Body of pancreas (tissue), 4 donors: ENCODE measurements at regions not wholly inside any gene's neighbourhood (a gene's known extent, or its start where the extent isn't known, plus 50 kb on each side); places are given as distances from the start of the nearest gene placed in this dataset.
A peak's percentile ranks its signal among the peaks of the same experiment; 100 is the strongest.

Experiments
- ATAC-seq: fragments of 150-250 bp; one replicate; pipeline ENCODE4 v1.9.1; 2016
- DNase-seq, 4 donors: peaks; one replicate each; pipeline ENCODE4 v3.0.0-alpha.2; 2019
- H3K27ac ChIP-seq, 4 donors: fragments of 200-600 bp; sonication (generic); 1 replicate in 3 of 4; 2 replicates in 1 of 4; pipeline versions ENCODE4 v1.5.1 to v1.6.1; 2016 to 2019; ENCODE audit warnings: mild to moderate bottlenecking in 1 of 4, mixed read lengths in 1 of 4, moderate library complexity in 1 of 4
- H3K27me3 ChIP-seq, 2 donors: fragments of 200-600 bp; sonication (generic); one replicate each; pipeline ENCODE4 v1.6.0; 2016; ENCODE audit warnings: mild to moderate bottlenecking in 1 of 2
- H3K36me3 ChIP-seq, 2 donors: fragments of 200-600 bp; sonication (generic); replicated peaks in 1 of 2; 2 replicates each; pipeline ENCODE4 v1.5.1; 2016; ENCODE audit warnings: low read depth in 2 of 2; ENCODE audit not compliant: insufficient read depth in 1 of 2
- H3K4me1 ChIP-seq: fragments of 200-600 bp; sonication (generic); one replicate; pipeline ENCODE4 v1.6.0; 2016
- H3K4me3 ChIP-seq, 2 donors: fragments of 200-600 bp; sonication (generic); 1 replicate in 1 of 2; 2 replicates in 1 of 2; pipeline ENCODE4 v1.5.1; 2016 to 2019
- H3K9me3 ChIP-seq, 3 donors: fragments of 200-600 bp; sonication (generic); 1 replicate in 2 of 3; 2 replicates in 1 of 3; pipeline ENCODE4 v1.5.1; 2016
- POLR2A ChIP-seq, 3 donors: fragments of 450-650 bp; IDR thresholded peaks; one replicate each; pipeline ENCODE4 v1.6.1; 2016; ENCODE audit warnings: antibody characterized with exemption in 3 of 3, mild to moderate bottlenecking in 2 of 3
- WGBS, 2 donors: methylation state at CpG; one replicate each; pipeline ENCODE4 v1.1.5; 2017; 5-methylcytosine and 5-hydroxymethylcytosine counted together
- intact Hi-C: fragments of 100-400 bp; cut with DNase I; formaldehyde crosslinking; loops from one replicate; pipeline ENCODE4 v1.15.1; 2023
- TF ChIP-seq, protein P1 (sequence below), 7 experiments: fragments of 450-650 bp in 4 of 7; fragments of 200-600 bp in 3 of 7; sonication (generic) in 3 of 7; IDR thresholded peaks; one replicate each; pipeline ENCODE4 v1.5.1; 2016 to 2019; ENCODE audit warnings: antibody characterized with exemption in 7 of 7

- DNase-seq (no peak), ATAC-seq (no peak)
- Histone ChIP-seq H3K4me3 (no peak overlapping the region), H3K27ac (no peak overlapping the region), H3K4me1 (no peaks in the 10 kb centered on the region), H3K27me3 (no peaks in the 10 kb centered on the region), H3K9me3 (no peaks in the 10 kb centered on the region), H3K36me3 (no peaks in the 10 kb centered on the region)
- WGBS, 2 donors = 80 to 84% methylated on average over 2 of the region's 2 CpGs
- TF ChIP-seq POLR2A (IDR thresholded peaks at IDR 0.05) = no peak
- TF ChIP-seq, protein P1, sequence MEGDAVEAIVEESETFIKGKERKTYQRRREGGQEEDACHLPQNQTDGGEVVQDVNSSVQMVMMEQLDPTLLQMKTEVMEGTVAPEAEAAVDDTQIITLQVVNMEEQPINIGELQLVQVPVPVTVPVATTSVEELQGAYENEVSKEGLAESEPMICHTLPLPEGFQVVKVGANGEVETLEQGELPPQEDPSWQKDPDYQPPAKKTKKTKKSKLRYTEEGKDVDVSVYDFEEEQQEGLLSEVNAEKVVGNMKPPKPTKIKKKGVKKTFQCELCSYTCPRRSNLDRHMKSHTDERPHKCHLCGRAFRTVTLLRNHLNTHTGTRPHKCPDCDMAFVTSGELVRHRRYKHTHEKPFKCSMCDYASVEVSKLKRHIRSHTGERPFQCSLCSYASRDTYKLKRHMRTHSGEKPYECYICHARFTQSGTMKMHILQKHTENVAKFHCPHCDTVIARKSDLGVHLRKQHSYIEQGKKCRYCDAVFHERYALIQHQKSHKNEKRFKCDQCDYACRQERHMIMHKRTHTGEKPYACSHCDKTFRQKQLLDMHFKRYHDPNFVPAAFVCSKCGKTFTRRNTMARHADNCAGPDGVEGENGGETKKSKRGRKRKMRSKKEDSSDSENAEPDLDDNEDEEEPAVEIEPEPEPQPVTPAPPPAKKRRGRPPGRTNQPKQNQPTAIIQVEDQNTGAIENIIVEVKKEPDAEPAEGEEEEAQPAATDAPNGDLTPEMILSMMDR (IDR thresholded peaks at IDR 0.05) = no peak
- intact Hi-C loops = no loop called here
These were observed 55.7 kb upstream of the RNPC3 start for GRCh38 chr1:103469801-103470200.

- H3K9me3 ChIP-seq = no peaks in the 10 kb centered on the region
- no peak overlapping the region for H3K4me3 ChIP-seq
- no peak for TF ChIP-seq POLR2A (IDR thresholded peaks at IDR 0.05)
- TF ChIP-seq, protein P1 (IDR thresholded peaks at IDR 0.05) = no peak
- no peak for ATAC-seq
- H3K4me1 ChIP-seq = no peaks in the 10 kb centered on the region
- H3K27me3 ChIP-seq = no peaks in the 10 kb centered on the region
- H3K36me3 ChIP-seq = no peaks in the 10 kb centered on the region
- intact Hi-C loops = no loop called here
- no peak overlapping the region for H3K27ac ChIP-seq
- no peak for DNase-seq
- WGBS, 2 donors = 72 to 73% methylated on average over 2 to 3 of the region's 3 CpGs
These were observed 58.4 kb upstream of the RNPC3 start for GRCh38 chr1:103467100-103467499.

DNA sequence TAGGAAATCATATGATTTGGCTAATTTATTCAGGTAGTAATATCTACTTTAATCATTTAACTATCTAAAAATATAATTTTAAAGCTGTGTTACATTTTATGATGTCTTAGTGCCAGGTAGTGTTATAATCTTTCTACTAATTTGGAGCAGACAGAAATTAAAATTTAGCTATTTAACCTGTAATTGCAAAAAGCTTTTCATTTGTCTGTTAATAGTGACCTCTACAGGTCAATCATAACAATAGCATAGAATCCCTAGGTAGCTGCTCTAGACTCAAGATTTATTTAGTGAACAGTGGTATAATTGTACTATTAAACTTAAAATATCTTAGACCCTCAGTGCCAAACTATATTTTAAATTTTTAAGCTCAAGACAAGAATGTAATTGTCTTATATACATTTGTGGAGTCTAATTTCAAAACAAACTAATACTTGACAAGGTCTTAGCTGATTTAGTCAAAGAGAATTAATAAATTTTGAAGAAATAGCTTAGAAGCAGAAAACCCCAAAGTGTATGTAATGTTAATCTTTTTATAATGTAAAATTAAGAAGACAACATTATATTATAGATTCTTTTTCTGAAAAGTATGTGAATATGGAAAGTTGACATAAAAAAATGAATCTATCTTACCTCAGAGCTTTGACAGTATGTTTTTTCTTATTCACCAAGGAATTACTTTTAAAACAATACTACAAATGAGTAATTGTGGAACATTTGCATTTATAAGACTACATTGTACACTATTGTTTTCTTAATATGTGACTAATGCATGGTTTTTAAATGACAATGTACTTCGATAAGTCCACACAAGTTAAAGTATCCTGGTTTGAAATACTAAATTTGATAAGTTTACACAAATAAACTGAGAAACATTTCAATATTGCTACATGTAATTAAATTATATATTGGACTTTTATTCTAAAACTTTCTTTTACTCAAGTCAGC lies 64.1 kb upstream of the RNPC3 start:
- no peaks in the 10 kb centered on the region for H3K27me3 ChIP-seq
- 87 to 93% methylated on average over 1 of the region's 1 CpG for WGBS, 2 donors
- no peaks in the 10 kb centered on the region for H3K9me3 ChIP-seq
- DNase-seq = no peak
- no peak overlapping the region for H3K4me3 ChIP-seq
- H3K27ac ChIP-seq = no peak overlapping the region
- no peak for ATAC-seq
- H3K36me3 ChIP-seq = no peaks in the 10 kb centered on the region
- no peaks in the 10 kb centered on the region for H3K4me1 ChIP-seq
- intact Hi-C loops = no loop called here
- TF ChIP-seq, protein P1 (IDR thresholded peaks at IDR 0.05) = peak; percentile 11 to 69 (median 55)
- TF ChIP-seq POLR2A (IDR thresholded peaks at IDR 0.05) = no peak

GRCh38 chr1:103460511-103460910 lies 65.0 kb upstream of the RNPC3 start:
- Histone ChIP-seq H3K27ac (no peak overlapping the region), H3K9me3 (no peaks in the 10 kb centered on the region), H3K4me1 (no peaks in the 10 kb centered on the region), H3K36me3 (no peaks in the 10 kb centered on the region), H3K27me3 (no peaks in the 10 kb centered on the region), H3K4me3 (no peak overlapping the region)
- TF ChIP-seq, protein P1 (IDR thresholded peaks at IDR 0.05) = no peak
- TF ChIP-seq POLR2A (IDR thresholded peaks at IDR 0.05) = no peak
- DNase-seq = no peak
- no peak for ATAC-seq
- WGBS, 2 donors = 68 to 72% methylated on average over 4 of the region's 4 CpGs
- intact Hi-C loops = no loop called here

DNA sequence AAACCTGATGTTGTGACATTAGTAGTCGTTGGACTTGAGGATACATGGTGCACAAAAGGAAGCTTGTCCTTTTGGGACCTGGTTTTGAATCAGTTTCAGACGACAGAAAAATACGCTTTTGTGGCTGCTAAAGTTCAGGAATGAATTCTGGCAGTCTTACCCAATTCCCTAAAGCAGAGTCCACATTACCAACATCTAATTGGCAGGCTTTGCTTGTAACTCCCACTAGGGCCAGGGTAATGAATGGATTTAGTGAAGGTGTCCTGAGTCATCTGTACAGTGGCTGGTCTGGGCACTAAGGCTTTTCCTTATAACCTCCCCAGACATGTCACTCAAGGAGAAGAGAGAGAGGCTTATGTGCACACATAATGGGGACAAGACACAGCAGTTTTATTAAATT lies 66.2 kb upstream of the RNPC3 start:
- TF ChIP-seq, protein P1 (IDR thresholded peaks at IDR 0.05) = no peak
- TF ChIP-seq POLR2A (IDR thresholded peaks at IDR 0.05) = no peak
- Histone ChIP-seq H3K9me3 (no peaks in the 10 kb centered on the region), H3K27me3 (no peaks in the 10 kb centered on the region), H3K36me3 (no peaks in the 10 kb centered on the region), H3K4me1 (no peaks in the 10 kb centered on the region), H3K27ac (no peak overlapping the region), H3K4me3 (no peak overlapping the region)
- no peak for ATAC-seq
- WGBS, 2 donors = 56 to 60% methylated on average over 3 of the region's 3 CpGs
- intact Hi-C loops = no loop called here
- no peak for DNase-seq
